Nephron (organoid): ENCODE measurements at regions not wholly inside any gene's neighbourhood (a gene's known extent, or its start where the extent isn't known, plus 50 kb on each side); places are given as distances from the start of the nearest gene placed in this dataset.
"Not testable (repeated sequence)": the region's sequence is repeated elsewhere in the genome, so short reads cannot be mapped to it uniquely, and the experiment has no call there.

Experiments used
- H3K27ac Mint-ChIP-seq, 3 experiments: 2 replicates each; pipeline ENCODE4 v1.8.0; 2020; ENCODE audit warnings: mixed read lengths in 3 of 3, mild to moderate bottlenecking in 2 of 3, moderate library complexity in 1 of 3
- H3K27me3 Mint-ChIP-seq: 2 replicates; pipeline ENCODE4 v1.8.0; 2021; ENCODE audit warnings: low read depth, mild to moderate bottlenecking, moderate library complexity, mixed read lengths
- H3K36me3 Mint-ChIP-seq: 2 replicates; pipeline ENCODE4 v1.8.0; 2020; ENCODE audit warnings: low read depth, mixed read lengths
- H3K4me1 Mint-ChIP-seq: 2 replicates; pipeline ENCODE4 v1.8.0; 2020; ENCODE audit warnings: mixed read lengths
- H3K4me3 Mint-ChIP-seq, 3 experiments: 2 replicates each; pipeline ENCODE4 v1.8.0; 2020; ENCODE audit warnings: mild to moderate bottlenecking in 3 of 3, mixed read lengths in 3 of 3, moderate library complexity in 2 of 3
- H3K9me3 Mint-ChIP-seq: 2 replicates; pipeline ENCODE4 v1.8.0; 2020; ENCODE audit warnings: mixed read lengths
- TF ChIP-seq, protein P1 (sequence below), 3 experiments: fragments of 200-600 bp; sonication (generic); IDR thresholded peaks; one replicate each; pipeline ENCODE4 v1.5.0; 2021; ENCODE audit warnings: antibody characterized with exemption in 3 of 3; ENCODE audit not compliant: unreplicated experiment in 3 of 3

DNA sequence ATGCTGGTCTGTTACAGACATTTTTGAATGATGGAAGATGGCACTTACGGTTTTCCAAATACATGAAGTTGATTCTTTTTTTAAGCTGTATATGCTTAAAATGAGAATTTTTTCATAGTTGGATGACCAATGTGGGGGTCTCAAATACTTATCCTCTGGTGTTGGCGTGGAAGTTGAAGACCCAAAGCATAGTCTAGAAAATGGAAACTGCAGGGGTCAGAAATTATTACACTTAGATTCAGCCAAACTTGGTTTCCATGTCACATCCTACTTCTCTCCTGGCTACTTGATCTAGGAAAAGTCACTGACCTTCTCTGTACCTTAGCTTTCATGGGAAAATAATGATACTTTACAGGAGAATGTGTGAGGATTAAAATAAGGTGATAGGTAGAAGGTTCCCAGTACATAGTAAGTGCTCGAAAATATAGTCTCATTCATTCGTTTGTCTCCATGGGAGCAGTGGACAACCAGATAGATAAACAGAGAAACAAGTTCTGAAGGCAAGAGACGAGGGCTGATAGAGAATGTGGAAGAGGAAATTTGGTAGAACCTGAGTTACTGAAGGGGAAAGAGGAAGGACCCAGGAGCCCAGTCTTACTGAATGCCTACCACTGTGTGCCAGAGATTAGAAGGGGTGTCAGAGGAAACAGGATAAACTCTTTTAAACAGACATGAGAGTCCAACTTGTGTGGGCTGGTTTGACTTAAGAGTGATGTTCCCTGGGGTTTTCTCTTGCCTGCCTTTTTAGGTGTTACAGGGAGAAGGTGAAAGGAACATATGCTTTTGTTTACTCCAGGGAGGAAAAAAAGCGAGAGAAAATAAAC lies 560.3 kb upstream of the KLF4 start:
- Mint-ChIP-seq H3K9me3 (no peaks in the 10 kb centered on the region), H3K4me3 (no peak overlapping the region), H3K36me3 (no peaks in the 10 kb centered on the region), H3K27me3 (peaks cover 5% of the 10 kb centered on the region), H3K4me1 (peaks cover 48% of the 10 kb centered on the region), H3K27ac (no peak overlapping the region)
- TF ChIP-seq, protein P1, sequence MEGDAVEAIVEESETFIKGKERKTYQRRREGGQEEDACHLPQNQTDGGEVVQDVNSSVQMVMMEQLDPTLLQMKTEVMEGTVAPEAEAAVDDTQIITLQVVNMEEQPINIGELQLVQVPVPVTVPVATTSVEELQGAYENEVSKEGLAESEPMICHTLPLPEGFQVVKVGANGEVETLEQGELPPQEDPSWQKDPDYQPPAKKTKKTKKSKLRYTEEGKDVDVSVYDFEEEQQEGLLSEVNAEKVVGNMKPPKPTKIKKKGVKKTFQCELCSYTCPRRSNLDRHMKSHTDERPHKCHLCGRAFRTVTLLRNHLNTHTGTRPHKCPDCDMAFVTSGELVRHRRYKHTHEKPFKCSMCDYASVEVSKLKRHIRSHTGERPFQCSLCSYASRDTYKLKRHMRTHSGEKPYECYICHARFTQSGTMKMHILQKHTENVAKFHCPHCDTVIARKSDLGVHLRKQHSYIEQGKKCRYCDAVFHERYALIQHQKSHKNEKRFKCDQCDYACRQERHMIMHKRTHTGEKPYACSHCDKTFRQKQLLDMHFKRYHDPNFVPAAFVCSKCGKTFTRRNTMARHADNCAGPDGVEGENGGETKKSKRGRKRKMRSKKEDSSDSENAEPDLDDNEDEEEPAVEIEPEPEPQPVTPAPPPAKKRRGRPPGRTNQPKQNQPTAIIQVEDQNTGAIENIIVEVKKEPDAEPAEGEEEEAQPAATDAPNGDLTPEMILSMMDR (IDR thresholded peaks at IDR 0.05; ENCODE audit: unreplicated experiment in 3 of 3) = no peak

DNA sequence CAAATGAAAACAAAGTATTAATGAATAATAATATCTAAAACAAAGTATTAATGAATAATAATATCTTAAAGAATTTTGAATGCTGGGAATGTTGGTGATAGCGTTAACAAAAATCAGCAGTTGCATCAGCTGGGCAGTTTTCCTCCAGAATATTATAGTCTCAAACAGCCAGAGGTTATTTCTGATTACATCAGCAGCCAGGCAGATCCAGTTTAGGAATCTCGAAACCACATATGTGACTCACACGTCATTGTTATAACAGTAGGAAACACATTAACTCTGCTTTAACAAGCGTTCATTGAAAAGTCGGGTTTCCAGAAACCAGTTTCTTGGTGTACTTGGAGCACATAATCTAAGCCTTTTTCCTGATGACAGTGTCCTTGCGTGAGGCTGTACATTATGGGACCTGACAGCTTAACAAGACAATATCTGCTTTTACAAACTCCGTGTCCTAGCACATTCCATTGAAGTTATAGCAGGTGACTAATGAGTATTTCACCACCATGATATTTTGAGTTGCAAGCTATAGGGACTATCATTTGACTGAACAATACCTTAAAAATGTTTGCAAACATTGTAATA lies 559.5 kb upstream of the KLF4 start:
- Mint-ChIP-seq H3K4me1 (peaks cover 40% of the 10 kb centered on the region), H3K27ac (no peak overlapping the region), H3K27me3 (peaks cover 5% of the 10 kb centered on the region), H3K4me3 (no peak overlapping the region), H3K9me3 (peaks cover 4% of the 10 kb centered on the region), H3K36me3 (no peaks in the 10 kb centered on the region)
- TF ChIP-seq, protein P1 (IDR thresholded peaks at IDR 0.05; ENCODE audit: unreplicated experiment in 3 of 3) = no peak

DNA sequence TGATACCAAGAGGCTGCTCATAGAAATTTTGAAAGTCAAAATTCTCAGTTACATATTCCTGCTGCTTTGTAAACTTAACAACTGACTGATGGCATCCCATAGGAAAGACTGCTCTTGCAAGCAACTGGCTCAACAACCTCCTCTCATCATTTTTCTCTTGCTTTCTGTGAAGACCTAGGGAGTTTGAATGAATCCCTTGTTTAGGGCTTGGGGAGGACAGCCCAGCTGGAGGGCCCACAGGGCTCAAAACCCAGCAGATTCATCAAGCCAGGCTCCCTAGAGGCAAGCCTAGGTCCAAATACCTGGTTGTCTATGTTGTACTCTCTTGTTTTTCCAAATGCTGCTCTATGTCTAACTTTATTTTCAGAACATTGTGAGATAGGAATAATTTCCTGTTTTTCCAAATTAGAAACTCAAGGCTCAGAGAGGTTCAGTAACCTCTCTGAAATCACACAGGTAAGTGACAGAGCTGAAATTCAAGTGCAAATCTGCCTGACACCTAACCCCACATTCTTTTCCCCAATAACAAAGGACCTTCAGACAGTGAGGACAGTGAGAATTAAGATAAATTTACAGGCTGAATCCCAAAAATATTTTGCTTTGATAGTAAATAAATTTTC lies 558.9 kb upstream of the KLF4 start:
- Mint-ChIP-seq H3K27ac (no peak overlapping the region), H3K36me3 (no peaks in the 10 kb centered on the region), H3K4me1 (peaks cover 34% of the 10 kb centered on the region), H3K4me3 (no peak overlapping the region), H3K9me3 (peaks cover 9% of the 10 kb centered on the region), H3K27me3 (peaks cover 5% of the 10 kb centered on the region)
- TF ChIP-seq, protein P1 (IDR thresholded peaks at IDR 0.05; ENCODE audit: unreplicated experiment in 3 of 3) = no peak

DNA sequence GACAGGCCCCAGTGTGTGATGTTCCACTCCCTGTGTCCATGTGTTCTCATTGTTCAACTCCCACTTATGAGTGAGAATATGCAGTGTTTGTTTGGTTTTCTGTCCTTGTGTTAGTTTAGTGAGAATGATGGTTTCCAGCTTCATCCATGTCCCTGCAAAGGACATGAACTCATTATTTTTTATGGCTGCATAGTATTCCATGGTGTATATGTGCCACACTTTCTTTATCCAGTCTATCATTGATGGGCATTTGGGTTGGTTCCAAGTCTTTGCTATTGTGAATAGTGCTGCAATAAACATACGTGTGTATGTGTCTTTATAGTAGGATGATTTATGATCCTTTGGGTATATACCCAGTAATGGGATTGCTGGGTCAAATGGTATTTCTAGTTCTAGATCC lies 558.2 kb upstream of the KLF4 start:
- H3K4me3 Mint-ChIP-seq, H3K27ac Mint-ChIP-seq, H3K27me3 Mint-ChIP-seq, H3K36me3 Mint-ChIP-seq: not testable (repeated sequence)
- Mint-ChIP-seq H3K4me1 (peaks cover 27% of the 10 kb centered on the region), H3K9me3 (peaks cover 12% of the 10 kb centered on the region)

DNA sequence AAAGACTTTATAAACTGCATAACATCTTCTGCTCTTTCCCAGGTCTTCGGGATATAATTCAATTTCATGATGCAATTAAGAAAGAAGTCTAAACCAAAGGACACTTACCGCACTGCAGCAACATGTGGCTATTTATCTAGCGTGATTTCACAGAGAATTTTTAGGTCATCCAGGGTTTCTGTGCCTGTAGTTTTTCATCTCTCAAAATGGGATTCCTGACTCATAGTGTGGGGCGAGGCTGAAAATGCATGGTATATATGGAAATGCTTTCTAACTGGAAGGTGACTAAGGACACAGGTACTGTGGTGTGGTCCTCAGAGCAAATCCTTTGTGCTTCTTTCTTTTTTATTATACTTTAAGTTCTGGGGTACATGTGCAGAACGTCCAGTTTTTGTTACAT lies 557.7 kb upstream of the KLF4 start:
- H3K36me3 Mint-ChIP-seq = no peaks in the 10 kb centered on the region
- H3K9me3 Mint-ChIP-seq = peaks cover 14% of the 10 kb centered on the region
- H3K27me3 Mint-ChIP-seq = peaks cover 5% of the 10 kb centered on the region
- H3K27ac Mint-ChIP-seq = no peak overlapping the region
- TF ChIP-seq, protein P1 (IDR thresholded peaks at IDR 0.05; ENCODE audit: unreplicated experiment in 3 of 3) = no peak
- no peak overlapping the region for H3K4me3 Mint-ChIP-seq
- H3K4me1 Mint-ChIP-seq = peaks cover 22% of the 10 kb centered on the region

DNA sequence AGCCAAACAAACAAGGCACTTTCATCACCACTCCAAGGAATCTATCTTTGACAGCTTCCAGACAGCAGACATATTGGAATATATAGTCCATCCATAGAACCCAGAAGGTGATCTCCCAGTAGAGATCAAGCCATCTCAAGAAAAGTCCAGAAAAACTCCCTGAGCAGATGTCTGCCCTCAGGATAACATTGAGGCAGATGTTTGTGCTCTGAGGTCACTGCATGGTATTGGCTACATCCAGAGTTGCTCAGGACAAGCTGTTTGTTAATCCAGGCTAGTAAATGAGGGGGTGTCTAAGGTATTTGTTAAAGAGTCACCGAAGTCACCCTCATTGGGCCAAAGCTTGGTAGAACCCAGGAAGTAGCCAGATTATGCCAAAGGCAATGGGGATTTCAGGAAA lies 556.3 kb upstream of the KLF4 start:
- Mint-ChIP-seq H3K27ac (no peak overlapping the region), H3K4me3 (no peak overlapping the region), H3K9me3 (peaks cover 21% of the 10 kb centered on the region), H3K36me3 (no peaks in the 10 kb centered on the region), H3K27me3 (peaks cover 5% of the 10 kb centered on the region), H3K4me1 (peaks cover 11% of the 10 kb centered on the region)
- TF ChIP-seq, protein P1 (IDR thresholded peaks at IDR 0.05; ENCODE audit: unreplicated experiment in 3 of 3) = no peak
